ENCODE measurements at regions not wholly inside any gene's neighbourhood (a gene's known extent, or its start where the extent isn't known, plus 50 kb on each side); places are given as distances from the start of the nearest gene placed in this dataset.

DNA sequence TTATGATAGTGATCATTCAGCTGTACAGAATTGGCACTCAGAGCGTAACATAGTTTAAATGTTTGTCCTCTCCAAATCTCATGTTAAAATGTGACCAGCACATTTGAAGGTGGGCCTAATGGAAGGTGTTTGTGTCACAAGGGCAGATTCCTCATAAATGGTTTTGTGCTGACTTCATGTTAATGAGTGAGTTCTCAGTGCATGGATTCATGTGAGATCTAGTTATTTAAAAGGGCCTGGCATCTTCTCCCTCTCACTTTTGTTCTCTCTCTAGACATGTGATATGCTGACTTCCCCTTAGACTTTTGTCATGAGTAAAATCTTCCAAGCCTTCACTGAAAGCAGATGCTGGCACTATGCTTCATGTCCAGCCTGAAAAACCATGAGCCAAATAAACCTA lies 452.4 kb upstream of the PTCHD4 start:
- H3K9me3 ChIP-seq (ENCODE audit: control insufficient read depth in 1 of 2, insufficient read depth in 1 of 2, low read depth in 1 of 2, low read length in 2 of 2): no peaks in the 10 kb centered on the region
- H4K20me1 ChIP-seq (ENCODE audit: insufficient read depth): no peaks in the 10 kb centered on the region
- H3K27ac ChIP-seq (ENCODE audit: low read depth, low read length): no peak overlapping the region
- BruUV-seq (replicated peaks): no TSS peak
- H3K4me2 ChIP-seq (ENCODE audit: low read length): no peak overlapping the region
- ChIA-PET RAD21 (ENCODE audit: low non-redundant PET in 1 of 2, low total read pairs in 2 of 2, uncharacterized antibody in 2 of 2, unreplicated experiment in 2 of 2) (no interaction called here), CTCF (no interaction called here), POLR2A (no interaction called here)
- no peak overlapping the region for H3K4me3 ChIP-seq (replicated peaks in 1 of 2; ENCODE audit: low read depth in 1 of 2, low read length in 2 of 2)
- peaks cover 0 to 11% of the 10 kb centered on the region in 2 experiments; a peak in 2 of 4 replicates for H3K4me1 ChIP-seq (ENCODE audit: control insufficient read depth in 1 of 2, insufficient read depth in 2 of 2, low read length in 2 of 2)
- H3K27me3 ChIP-seq (ENCODE audit: insufficient read depth, low read length): no peaks in the 10 kb centered on the region
- H3K79me2 ChIP-seq (ENCODE audit: insufficient read depth, low read length): no peaks in the 10 kb centered on the region
- H3K9ac ChIP-seq (ENCODE audit: low read length): no peak overlapping the region
- intact Hi-C loops (cut with micrococcal nuclease): no loop called here
- TF ChIP-seq ATF3 (IDR thresholded peaks at IDR 0.05) (no peak), CBX3 (IDR thresholded peaks at IDR 0.05; ENCODE audit: low read depth) (no peak), RAD21 (IDR thresholded peaks at IDR 0.05; ENCODE audit: low read depth) (no peak), JUND (IDR thresholded peaks at IDR 0.05) (no peak), ELF1 (IDR thresholded peaks at IDR 0.05; ENCODE audit: borderline replicate concordance, low read depth) (no peak), TCF7L2 (IDR thresholded peaks at IDR 0.05; ENCODE audit: borderline replicate concordance, extremely low read depth, insufficient read depth, insufficient read length) (no peak), FOSL1 (IDR thresholded peaks at IDR 0.05; ENCODE audit: low read depth) (no peak), EZH2 (IDR thresholded peaks at IDR 0.05) (no peak), POLR2AphosphoS5 (IDR thresholded peaks at IDR 0.05; ENCODE audit: low read depth, low read length) (no peak)
- TF ChIP-seq, protein P1, sequence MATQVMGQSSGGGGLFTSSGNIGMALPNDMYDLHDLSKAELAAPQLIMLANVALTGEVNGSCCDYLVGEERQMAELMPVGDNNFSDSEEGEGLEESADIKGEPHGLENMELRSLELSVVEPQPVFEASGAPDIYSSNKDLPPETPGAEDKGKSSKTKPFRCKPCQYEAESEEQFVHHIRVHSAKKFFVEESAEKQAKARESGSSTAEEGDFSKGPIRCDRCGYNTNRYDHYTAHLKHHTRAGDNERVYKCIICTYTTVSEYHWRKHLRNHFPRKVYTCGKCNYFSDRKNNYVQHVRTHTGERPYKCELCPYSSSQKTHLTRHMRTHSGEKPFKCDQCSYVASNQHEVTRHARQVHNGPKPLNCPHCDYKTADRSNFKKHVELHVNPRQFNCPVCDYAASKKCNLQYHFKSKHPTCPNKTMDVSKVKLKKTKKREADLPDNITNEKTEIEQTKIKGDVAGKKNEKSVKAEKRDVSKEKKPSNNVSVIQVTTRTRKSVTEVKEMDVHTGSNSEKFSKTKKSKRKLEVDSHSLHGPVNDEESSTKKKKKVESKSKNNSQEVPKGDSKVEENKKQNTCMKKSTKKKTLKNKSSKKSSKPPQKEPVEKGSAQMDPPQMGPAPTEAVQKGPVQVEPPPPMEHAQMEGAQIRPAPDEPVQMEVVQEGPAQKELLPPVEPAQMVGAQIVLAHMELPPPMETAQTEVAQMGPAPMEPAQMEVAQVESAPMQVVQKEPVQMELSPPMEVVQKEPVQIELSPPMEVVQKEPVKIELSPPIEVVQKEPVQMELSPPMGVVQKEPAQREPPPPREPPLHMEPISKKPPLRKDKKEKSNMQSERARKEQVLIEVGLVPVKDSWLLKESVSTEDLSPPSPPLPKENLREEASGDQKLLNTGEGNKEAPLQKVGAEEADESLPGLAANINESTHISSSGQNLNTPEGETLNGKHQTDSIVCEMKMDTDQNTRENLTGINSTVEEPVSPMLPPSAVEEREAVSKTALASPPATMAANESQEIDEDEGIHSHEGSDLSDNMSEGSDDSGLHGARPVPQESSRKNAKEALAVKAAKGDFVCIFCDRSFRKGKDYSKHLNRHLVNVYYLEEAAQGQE (IDR thresholded peaks at IDR 0.05; ENCODE audit: low read depth): no peak
- H2AFZ ChIP-seq (ENCODE audit: low read depth, low read length, poor library complexity, severe bottlenecking): peak overlapping the region; percentile 74
- DNase-seq (ENCODE audit: low read depth, low spot score) (no peak), ATAC-seq (no peak)
- H3K9me2 ChIP-seq (ENCODE audit: insufficient read depth): peaks cover 4% of the 10 kb centered on the region; the same call in 1 of the 2 replicates
- H3K36me3 ChIP-seq (ENCODE audit: control insufficient read depth in 1 of 2, insufficient read depth in 2 of 2, low read length in 2 of 2): no peaks in the 10 kb centered on the region
